ENCODE measurements at regions not wholly inside any gene's neighbourhood (a gene's known extent, or its start where the extent isn't known, plus 50 kb on each side); places are given as distances from the start of the nearest gene placed in this dataset.

- TF ChIP-seq CTCF (IDR thresholded peaks at IDR 0.05) (no peak), EZH2 (IDR thresholded peaks at IDR 0.05) (no peak)
Measured at GRCh38 chr21:21915816-21916215, 917.6 kb downstream of the NCAM2 start.

Data from neural progenitor cell (in vitro differentiated cells).